Panc1 (cell line): ENCODE measurements at regions not wholly inside any gene's neighbourhood (a gene's known extent, or its start where the extent isn't known, plus 50 kb on each side); places are given as distances from the start of the nearest gene placed in this dataset.

Source experiments
- ATAC-seq: fragments of 200-7000 bp; cut with Tn5 transposase; 2 replicates; pipeline ENCODE4 v1.9.1; 2020; ENCODE audit warnings: mild to moderate bottlenecking, moderate library complexity
- BruUV-seq: library from RNA; stranded (reverse); fragments of 400-500 nt; replicated peaks from 2 replicates; lab custom pipeline; 2021; lab: Mats Ljungman, UMichigan
- CTCF ChIA-PET: fragments of 300-600 bp; sonication (Branson Sonifier 250); formaldehyde crosslinking; loops from one replicate; lab custom pipeline; 2022; ENCODE audit warnings: antibody characterized with exemption; lab: Charles Lee
- POLR2A ChIA-PET: fragments of 300-600 bp; sonication (Branson Sonifier 250); formaldehyde crosslinking; loops from one replicate; lab custom pipeline; 2022; ENCODE audit warnings: antibody characterized with exemption; lab: Charles Lee
- DNase-seq: peaks from one replicate; pipeline ENCODE4 v3.0.0-alpha.2; 2010; ENCODE audit warnings: low read depth, low spot score
- H3K27ac ChIP-seq: 2 replicates; pipeline ENCODE4 v1.5.1; 2011; ENCODE audit warnings: mild to moderate bottlenecking, low read length, inconsistent platforms
- H3K27me3 ChIP-seq: fragments of 200-500 bp; sonication (Bioruptor generic); 2 replicates; pipeline ENCODE4 v1.6.0; 2014; ENCODE audit warnings: low read length, inconsistent platforms; ENCODE audit not compliant: control insufficient read depth, insufficient read depth
- H3K36me3 ChIP-seq: fragments of 200-500 bp; sonication (Bioruptor generic); 2 replicates; pipeline ENCODE4 v1.5.1; 2014; ENCODE audit warnings: inconsistent platforms, mild to moderate bottlenecking, low read length, moderate library complexity; ENCODE audit not compliant: control insufficient read depth, insufficient read depth
- H3K4me1 ChIP-seq: 2 replicates; pipeline ENCODE4 v1.5.1; 2011; ENCODE audit warnings: inconsistent platforms, mild to moderate bottlenecking, low read length, moderate library complexity; ENCODE audit not compliant: control insufficient read depth, insufficient read depth
- H3K4me3 ChIP-seq, 2 experiments: 2 replicates each; pipeline ENCODE4 v1.5.1; 2011 to 2012; ENCODE audit warnings: low read depth in 2 of 2, low read length in 2 of 2, mild to moderate bottlenecking in 2 of 2, inconsistent platforms in 1 of 2, moderate library complexity in 1 of 2
- H3K9me3 ChIP-seq: fragments of 200-500 bp; sonication (Bioruptor generic); 2 replicates; pipeline ENCODE4 v1.5.1; 2014; ENCODE audit warnings: low read depth, mild to moderate bottlenecking, inconsistent platforms, low read length, moderate library complexity; ENCODE audit not compliant: control insufficient read depth, insufficient read depth
- CTCF ChIP-seq: fragments of 450-650 bp; IDR thresholded peaks from 2 replicates; pipeline ENCODE4 v1.5.1; 2017; ENCODE audit warnings: mild to moderate bottlenecking
- POLR2AphosphoS5 ChIP-seq: IDR thresholded peaks from 2 replicates; pipeline ENCODE4 v1.6.1; 2012; ENCODE audit warnings: mild to moderate bottlenecking, low read depth, low read length, moderate library complexity
- REST ChIP-seq, 2 experiments: IDR thresholded peaks; 2 replicates each; pipeline ENCODE4 v1.6.1; 2011 to 2012; ENCODE audit warnings: low read depth in 2 of 2, control low read depth in 1 of 2, low read length in 1 of 2, mild to moderate bottlenecking in 1 of 2, moderate library complexity in 1 of 2; ENCODE audit not compliant: insufficient read depth in 1 of 2
- SIN3A ChIP-seq: IDR thresholded peaks from 2 replicates; pipeline ENCODE4 v1.6.1; 2012; ENCODE audit warnings: low read depth, mild to moderate bottlenecking, low read length, moderate library complexity, borderline replicate concordance; ENCODE audit not compliant: insufficient read depth
- TCF7L2 ChIP-seq: IDR thresholded peaks from 2 replicates; pipeline ENCODE4 v1.6.1; 2011; ENCODE audit warnings: mild to moderate bottlenecking, low read depth, low read length, inconsistent platforms
- in situ Hi-C: cut with HindIII; loops from 2 replicates; pipeline ENCODE4 v1.10.0; 2016; ENCODE audit warnings: low sequenced_read_pairs, low pct_unique_long_range_greater_than_20kb
- intact Hi-C: fragments of 100-400 bp; cut with micrococcal nuclease; formaldehyde crosslinking; loops from one replicate; pipeline ENCODE4 v1.10.0; 2022; ENCODE audit not compliant: unreplicated experiment

GRCh38 chr13:64223016-64223415, 2807.4 kb upstream of the PCDH20 start:
- Histone ChIP-seq H3K9me3 (no peaks in the 10 kb centered on the region), H3K4me3 (no peak overlapping the region), H3K27ac (no peak overlapping the region), H3K36me3 (no peaks in the 10 kb centered on the region), H3K4me1 (no peaks in the 10 kb centered on the region), H3K27me3 (no peaks in the 10 kb centered on the region)
- in situ Hi-C loops (no loop called here), intact Hi-C loops (no loop called here)
- CTCF ChIA-PET = no interaction called here
- no TSS peak for BruUV-seq
- DNase-seq (no peak), ATAC-seq (no peak)
- no peak for TF ChIP-seq POLR2AphosphoS5
- no peak for TF ChIP-seq REST (IDR thresholded peaks at IDR 0.05; ENCODE audit: insufficient read depth in 1 of 2, low read depth in 2 of 2, low read length in 1 of 2)
- no peak for TF ChIP-seq CTCF
- TF ChIP-seq SIN3A = no peak
- no peak for TF ChIP-seq TCF7L2
- POLR2A ChIA-PET = no interaction called here

- ATAC-seq (no peak), DNase-seq (no peak)
- Histone ChIP-seq H3K27me3 (no peaks in the 10 kb centered on the region), H3K36me3 (no peaks in the 10 kb centered on the region), H3K4me3 (no peak overlapping the region), H3K27ac (no peak overlapping the region), H3K9me3 (no peaks in the 10 kb centered on the region), H3K4me1 (no peaks in the 10 kb centered on the region)
- intact Hi-C loops (no loop called here), in situ Hi-C loops (no loop called here)
- ChIA-PET CTCF (no interaction called here), POLR2A (no interaction called here)
- TF ChIP-seq TCF7L2 (no peak), POLR2AphosphoS5 (no peak), REST (IDR thresholded peaks at IDR 0.05; ENCODE audit: insufficient read depth in 1 of 2, low read depth in 2 of 2, low read length in 1 of 2) (no peak), SIN3A (no peak), CTCF (no peak)
- no TSS peak for BruUV-seq
Observed at GRCh38 chr13:64206430-64207225, 2791.0 kb upstream of the PCDH20 start.
